GM23338 (cell line): ENCODE measurements at regions not wholly inside any gene's neighbourhood (a gene's known extent, or its start where the extent isn't known, plus 50 kb on each side); places are given as distances from the start of the nearest gene placed in this dataset.

Experiments used
- ATAC-seq: fragments of 200-7000 bp; cut with Tn5 transposase; 3 replicates; pipeline ENCODE4 v1.9.1; 2020
- DNase-seq: peaks from one replicate; pipeline ENCODE4 v3.0.0-alpha.2; 2015; ENCODE audit warnings: low spot score
- H2AFZ ChIP-seq: fragments of 200-600 bp; sonication (generic); 2 replicates; pipeline ENCODE4 v1.8.0; 2016; ENCODE audit warnings: antibody characterized with exemption, mild to moderate bottlenecking, moderate library complexity
- H3F3A ChIP-seq: fragments of 200-600 bp; sonication (generic); replicated peaks from 2 replicates; pipeline ENCODE4 v1.8.0; 2017; ENCODE audit warnings: antibody characterized with exemption, mixed run types, low read depth
- H3K27ac ChIP-seq: fragments of 200-600 bp; sonication (generic); 2 replicates; pipeline ENCODE4 v1.6.1; 2016; ENCODE audit warnings: low read depth
- H3K27me3 ChIP-seq: fragments of 200-600 bp; sonication (generic); 2 replicates; pipeline ENCODE4 v1.8.0; 2016; ENCODE audit warnings: mild to moderate bottlenecking, mixed run types, moderate library complexity; ENCODE audit not compliant: insufficient read depth
- H3K36me3 ChIP-seq: fragments of 200-600 bp; sonication (generic); 2 replicates; pipeline ENCODE4 v1.8.0; 2016; ENCODE audit warnings: mild to moderate bottlenecking; ENCODE audit not compliant: insufficient read depth
- H3K4me1 ChIP-seq: fragments of 200-600 bp; sonication (generic); 2 replicates; pipeline ENCODE4 v1.8.0; 2016; ENCODE audit warnings: mild to moderate bottlenecking, moderate library complexity; ENCODE audit not compliant: insufficient read depth
- H3K4me2 ChIP-seq: fragments of 200-600 bp; sonication (generic); 2 replicates; pipeline ENCODE4 v1.7.1; 2017; ENCODE audit warnings: mixed run types
- H3K4me3 ChIP-seq: fragments of 200-600 bp; sonication (generic); 2 replicates; pipeline ENCODE4 v1.6.1; 2016; ENCODE audit warnings: mixed run types
- H3K79me2 ChIP-seq: fragments of 200-600 bp; sonication (generic); replicated peaks from 2 replicates; pipeline ENCODE4 v1.8.0; 2017; ENCODE audit warnings: mild to moderate bottlenecking; ENCODE audit not compliant: insufficient read depth
- H3K9me2 ChIP-seq: fragments of 200-600 bp; sonication (generic); 2 replicates; pipeline ENCODE4 v1.8.0; 2017; ENCODE audit not compliant: insufficient read depth
- H4K20me1 ChIP-seq: fragments of 200-600 bp; sonication (generic); replicated peaks from 2 replicates; pipeline ENCODE4 v1.8.0; 2017; ENCODE audit warnings: mild to moderate bottlenecking; ENCODE audit not compliant: insufficient read depth
- H3K27ac Mint-ChIP-seq: 2 replicates; pipeline ENCODE4 v1.8.0; 2020; ENCODE audit warnings: inconsistent platforms, mild to moderate bottlenecking, moderate library complexity, mixed read lengths
- H3K27me3 Mint-ChIP-seq: 3 replicates; pipeline ENCODE4 v1.8.0; 2022; ENCODE audit warnings: low read depth, mild to moderate bottlenecking, moderate library complexity, mixed read lengths, inconsistent platforms; ENCODE audit not compliant: insufficient read depth, poor library complexity
- H3K36me3 Mint-ChIP-seq: 3 replicates; pipeline ENCODE4 v1.8.0; 2021; ENCODE audit warnings: low read depth, mild to moderate bottlenecking, inconsistent platforms, moderate library complexity, mixed read lengths
- H3K4me1 Mint-ChIP-seq: 3 replicates; pipeline ENCODE4 v1.8.0; 2020; ENCODE audit warnings: mild to moderate bottlenecking, inconsistent platforms, mixed read lengths
- H3K4me3 Mint-ChIP-seq: 3 replicates; pipeline ENCODE4 v1.8.0; 2021; ENCODE audit warnings: moderate library complexity, mild to moderate bottlenecking, inconsistent platforms, mixed read lengths
- H3K9me3 Mint-ChIP-seq: 3 replicates; pipeline ENCODE4 v1.8.0; 2020; ENCODE audit warnings: moderate library complexity, mild to moderate bottlenecking, inconsistent platforms, mixed read lengths
- CREB1 ChIP-seq: fragments of 250-450 bp; sonication (Bioruptor Pico); IDR thresholded peaks from 2 replicates; pipeline ENCODE4 v1.5.0; 2020; ENCODE audit warnings: low read depth, mild to moderate bottlenecking, moderate library complexity
- EZH2 ChIP-seq: fragments of 200-600 bp; sonication (generic); IDR thresholded peaks from one replicate; pipeline ENCODE4 v1.8.0; 2017; ENCODE audit warnings: antibody characterized with exemption, mild to moderate bottlenecking, low read depth; ENCODE audit not compliant: unreplicated experiment
- EZH2phosphoT487 ChIP-seq: fragments of 200-600 bp; sonication (generic); IDR thresholded peaks from one replicate; pipeline ENCODE4 v1.8.1; 2018; ENCODE audit warnings: antibody characterized with exemption; ENCODE audit not compliant: unreplicated experiment
- JUNB ChIP-seq: IDR thresholded peaks from one replicate; pipeline ENCODE4 v1.6.1; 2016; ENCODE audit warnings: antibody characterized with exemption; ENCODE audit not compliant: unreplicated experiment
- NANOG ChIP-seq: IDR thresholded peaks from 2 replicates; pipeline ENCODE4 v1.6.1; 2016; ENCODE audit warnings: antibody characterized with exemption, borderline replicate concordance
- POLR2AphosphoS5 ChIP-seq: IDR thresholded peaks from 2 replicates; pipeline ENCODE4 v1.6.1; 2016; ENCODE audit warnings: antibody characterized with exemption, low read depth
- STAT1 ChIP-seq: IDR thresholded peaks from one replicate; pipeline ENCODE4 v1.6.1; 2016; ENCODE audit warnings: antibody characterized with exemption; ENCODE audit not compliant: unreplicated experiment
- ZNF114 ChIP-seq: fragments of 250-450 bp; sonication (Bioruptor Pico); IDR thresholded peaks from 2 replicates; pipeline ENCODE4 v1.5.0; 2020; ENCODE audit warnings: mild to moderate bottlenecking, moderate library complexity
- ZNF331 ChIP-seq: fragments of 250-450 bp; sonication (Bioruptor Pico); IDR thresholded peaks from 2 replicates; pipeline ENCODE4 v1.5.0; 2020; ENCODE audit warnings: low read depth, mild to moderate bottlenecking, moderate library complexity
- TF ChIP-seq, protein P1 (sequence below): IDR thresholded peaks from one replicate; pipeline ENCODE4 v1.6.1; 2018; ENCODE audit warnings: antibody characterized with exemption; ENCODE audit not compliant: unreplicated experiment
- TF ChIP-seq, protein P2 (sequence below): fragments of 250-450 bp; sonication (Bioruptor Pico); IDR thresholded peaks from 2 replicates; pipeline ENCODE4 v1.5.0; 2020; ENCODE audit warnings: mild to moderate bottlenecking, moderate library complexity
- TF ChIP-seq, protein P3 (sequence below), 2 experiments: fragments of 200-600 bp in 1 of 2; sonication (generic) in 1 of 2; conservative IDR thresholded peaks; 2 replicates each; pipeline versions ENCODE4 v1.5.1 to v1.6.1; 2016 to 2017; ENCODE audit warnings: antibody characterized with exemption in 2 of 2, low read depth in 2 of 2, mild to moderate bottlenecking in 2 of 2, moderate library complexity in 1 of 2

DNA sequence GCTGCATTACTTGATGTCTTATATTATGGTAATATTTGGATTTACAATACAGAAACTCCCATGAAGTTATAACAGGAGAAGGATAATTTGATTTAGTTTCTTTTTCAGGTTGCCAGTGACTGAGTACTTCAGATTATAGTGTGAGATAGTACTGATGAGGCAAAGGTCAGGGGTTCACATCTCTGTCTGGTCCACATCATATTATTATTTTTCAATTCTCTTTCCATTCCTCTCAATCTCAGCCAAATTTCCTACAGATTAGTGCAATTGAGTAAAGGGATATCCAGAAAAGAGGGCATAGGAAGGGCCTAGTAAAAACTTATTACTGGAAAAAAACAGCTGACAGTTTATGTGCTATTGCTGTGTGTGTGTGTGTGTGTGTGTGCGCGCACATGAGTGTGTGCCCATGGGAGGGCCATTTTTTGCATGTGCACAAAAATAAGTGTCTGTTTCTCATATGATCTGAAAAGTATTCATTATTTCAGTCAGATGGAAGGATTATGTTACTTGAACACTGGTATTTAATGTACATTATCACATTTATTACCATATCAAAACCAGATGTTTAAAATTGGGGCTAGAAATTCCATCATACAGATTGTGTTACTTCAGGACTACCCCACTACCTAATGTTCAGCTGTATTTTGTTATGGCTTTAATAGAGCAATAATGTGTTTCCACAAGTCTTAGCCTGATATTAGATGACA, 78.3 kb upstream of the KCNK2 start:
- Histone ChIP-seq H3K79me2 (no peaks in the 10 kb centered on the region), H3K36me3 (no peaks in the 10 kb centered on the region), H3K27ac (no peak overlapping the region), H4K20me1 (no peaks in the 10 kb centered on the region), H3K4me1 (no peaks in the 10 kb centered on the region), H2AFZ (no peak overlapping the region), H3K9me2 (0 out of 2 replicates have a peak, but pooled peaks cover 9% of the 10 kb centered on the region), H3K27me3 (no peaks in the 10 kb centered on the region), H3F3A (no peaks in the 10 kb centered on the region), H3K4me2 (no peak overlapping the region), H3K4me3 (no peak overlapping the region)
- no peaks in the 10 kb centered on the region for H3K4me1 Mint-ChIP-seq
- ATAC-seq (no peak), DNase-seq (no peak)
- no peak overlapping the region for H3K27ac Mint-ChIP-seq
- no peaks in the 10 kb centered on the region for H3K36me3 Mint-ChIP-seq
- H3K27me3 Mint-ChIP-seq = no peaks in the 10 kb centered on the region
- TF ChIP-seq, protein P1, sequence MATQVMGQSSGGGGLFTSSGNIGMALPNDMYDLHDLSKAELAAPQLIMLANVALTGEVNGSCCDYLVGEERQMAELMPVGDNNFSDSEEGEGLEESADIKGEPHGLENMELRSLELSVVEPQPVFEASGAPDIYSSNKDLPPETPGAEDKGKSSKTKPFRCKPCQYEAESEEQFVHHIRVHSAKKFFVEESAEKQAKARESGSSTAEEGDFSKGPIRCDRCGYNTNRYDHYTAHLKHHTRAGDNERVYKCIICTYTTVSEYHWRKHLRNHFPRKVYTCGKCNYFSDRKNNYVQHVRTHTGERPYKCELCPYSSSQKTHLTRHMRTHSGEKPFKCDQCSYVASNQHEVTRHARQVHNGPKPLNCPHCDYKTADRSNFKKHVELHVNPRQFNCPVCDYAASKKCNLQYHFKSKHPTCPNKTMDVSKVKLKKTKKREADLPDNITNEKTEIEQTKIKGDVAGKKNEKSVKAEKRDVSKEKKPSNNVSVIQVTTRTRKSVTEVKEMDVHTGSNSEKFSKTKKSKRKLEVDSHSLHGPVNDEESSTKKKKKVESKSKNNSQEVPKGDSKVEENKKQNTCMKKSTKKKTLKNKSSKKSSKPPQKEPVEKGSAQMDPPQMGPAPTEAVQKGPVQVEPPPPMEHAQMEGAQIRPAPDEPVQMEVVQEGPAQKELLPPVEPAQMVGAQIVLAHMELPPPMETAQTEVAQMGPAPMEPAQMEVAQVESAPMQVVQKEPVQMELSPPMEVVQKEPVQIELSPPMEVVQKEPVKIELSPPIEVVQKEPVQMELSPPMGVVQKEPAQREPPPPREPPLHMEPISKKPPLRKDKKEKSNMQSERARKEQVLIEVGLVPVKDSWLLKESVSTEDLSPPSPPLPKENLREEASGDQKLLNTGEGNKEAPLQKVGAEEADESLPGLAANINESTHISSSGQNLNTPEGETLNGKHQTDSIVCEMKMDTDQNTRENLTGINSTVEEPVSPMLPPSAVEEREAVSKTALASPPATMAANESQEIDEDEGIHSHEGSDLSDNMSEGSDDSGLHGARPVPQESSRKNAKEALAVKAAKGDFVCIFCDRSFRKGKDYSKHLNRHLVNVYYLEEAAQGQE = no peak
- no peak for TF ChIP-seq STAT1
- no peak for TF ChIP-seq JUNB
- no peak for TF ChIP-seq CREB1 (CRISPR knock-in tag)
- TF ChIP-seq ZNF114 (CRISPR knock-in tag) = no peak
- TF ChIP-seq NANOG = no peak
- TF ChIP-seq ZNF331 = no peak
- no peak for TF ChIP-seq EZH2phosphoT487
- TF ChIP-seq POLR2AphosphoS5 = no peak
- no peak for TF ChIP-seq EZH2
- TF ChIP-seq, protein P2, sequence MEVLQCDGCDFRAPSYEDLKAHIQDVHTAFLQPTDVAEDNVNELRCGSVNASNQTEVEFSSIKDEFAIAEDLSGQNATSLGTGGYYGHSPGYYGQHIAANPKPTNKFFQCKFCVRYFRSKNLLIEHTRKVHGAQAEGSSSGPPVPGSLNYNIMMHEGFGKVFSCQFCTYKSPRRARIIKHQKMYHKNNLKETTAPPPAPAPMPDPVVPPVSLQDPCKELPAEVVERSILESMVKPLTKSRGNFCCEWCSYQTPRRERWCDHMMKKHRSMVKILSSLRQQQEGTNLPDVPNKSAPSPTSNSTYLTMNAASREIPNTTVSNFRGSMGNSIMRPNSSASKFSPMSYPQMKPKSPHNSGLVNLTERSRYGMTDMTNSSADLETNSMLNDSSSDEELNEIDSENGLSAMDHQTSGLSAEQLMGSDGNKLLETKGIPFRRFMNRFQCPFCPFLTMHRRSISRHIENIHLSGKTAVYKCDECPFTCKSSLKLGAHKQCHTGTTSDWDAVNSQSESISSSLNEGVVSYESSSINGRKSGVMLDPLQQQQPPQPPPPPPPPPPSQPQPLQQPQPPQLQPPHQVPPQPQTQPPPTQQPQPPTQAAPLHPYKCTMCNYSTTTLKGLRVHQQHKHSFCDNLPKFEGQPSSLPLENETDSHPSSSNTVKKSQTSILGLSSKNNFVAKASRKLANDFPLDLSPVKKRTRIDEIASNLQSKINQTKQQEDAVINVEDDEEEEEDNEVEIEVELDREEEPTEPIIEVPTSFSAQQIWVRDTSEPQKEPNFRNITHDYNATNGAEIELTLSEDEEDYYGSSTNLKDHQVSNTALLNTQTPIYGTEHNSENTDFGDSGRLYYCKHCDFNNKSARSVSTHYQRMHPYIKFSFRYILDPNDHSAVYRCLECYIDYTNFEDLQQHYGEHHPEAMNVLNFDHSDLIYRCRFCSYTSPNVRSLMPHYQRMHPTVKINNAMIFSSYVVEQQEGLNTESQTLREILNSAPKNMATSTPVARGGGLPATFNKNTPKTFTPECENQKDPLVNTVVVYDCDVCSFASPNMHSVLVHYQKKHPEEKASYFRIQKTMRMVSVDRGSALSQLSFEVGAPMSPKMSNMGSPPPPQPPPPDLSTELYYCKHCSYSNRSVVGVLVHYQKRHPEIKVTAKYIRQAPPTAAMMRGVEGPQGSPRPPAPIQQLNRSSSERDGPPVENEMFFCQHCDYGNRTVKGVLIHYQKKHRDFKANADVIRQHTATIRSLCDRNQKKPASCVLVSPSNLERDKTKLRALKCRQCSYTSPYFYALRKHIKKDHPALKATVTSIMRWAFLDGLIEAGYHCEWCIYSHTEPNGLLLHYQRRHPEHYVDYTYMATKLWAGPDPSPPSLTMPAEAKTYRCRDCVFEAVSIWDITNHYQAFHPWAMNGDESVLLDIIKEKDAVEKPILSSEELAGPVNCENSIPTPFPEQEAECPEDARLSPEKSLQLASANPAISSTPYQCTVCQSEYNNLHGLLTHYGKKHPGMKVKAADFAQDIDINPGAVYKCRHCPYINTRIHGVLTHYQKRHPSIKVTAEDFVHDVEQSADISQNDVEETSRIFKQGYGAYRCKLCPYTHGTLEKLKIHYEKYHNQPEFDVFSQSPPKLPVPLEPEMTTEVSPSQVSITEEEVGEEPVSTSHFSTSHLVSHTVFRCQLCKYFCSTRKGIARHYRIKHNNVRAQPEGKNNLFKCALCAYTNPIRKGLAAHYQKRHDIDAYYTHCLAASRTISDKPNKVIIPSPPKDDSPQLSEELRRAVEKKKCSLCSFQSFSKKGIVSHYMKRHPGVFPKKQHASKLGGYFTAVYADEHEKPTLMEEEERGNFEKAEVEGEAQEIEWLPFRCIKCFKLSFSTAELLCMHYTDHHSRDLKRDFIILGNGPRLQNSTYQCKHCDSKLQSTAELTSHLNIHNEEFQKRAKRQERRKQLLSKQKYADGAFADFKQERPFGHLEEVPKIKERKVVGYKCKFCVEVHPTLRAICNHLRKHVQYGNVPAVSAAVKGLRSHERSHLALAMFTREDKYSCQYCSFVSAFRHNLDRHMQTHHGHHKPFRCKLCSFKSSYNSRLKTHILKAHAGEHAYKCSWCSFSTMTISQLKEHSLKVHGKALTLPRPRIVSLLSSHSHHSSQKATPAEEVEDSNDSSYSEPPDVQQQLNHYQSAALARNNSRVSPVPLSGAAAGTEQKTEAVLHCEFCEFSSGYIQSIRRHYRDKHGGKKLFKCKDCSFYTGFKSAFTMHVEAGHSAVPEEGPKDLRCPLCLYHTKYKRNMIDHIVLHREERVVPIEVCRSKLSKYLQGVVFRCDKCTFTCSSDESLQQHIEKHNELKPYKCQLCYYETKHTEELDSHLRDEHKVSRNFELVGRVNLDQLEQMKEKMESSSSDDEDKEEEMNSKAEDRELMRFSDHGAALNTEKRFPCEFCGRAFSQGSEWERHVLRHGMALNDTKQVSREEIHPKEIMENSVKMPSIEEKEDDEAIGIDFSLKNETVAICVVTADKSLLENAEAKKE (CRISPR knock-in tag) = no peak
- TF ChIP-seq, protein P3, sequence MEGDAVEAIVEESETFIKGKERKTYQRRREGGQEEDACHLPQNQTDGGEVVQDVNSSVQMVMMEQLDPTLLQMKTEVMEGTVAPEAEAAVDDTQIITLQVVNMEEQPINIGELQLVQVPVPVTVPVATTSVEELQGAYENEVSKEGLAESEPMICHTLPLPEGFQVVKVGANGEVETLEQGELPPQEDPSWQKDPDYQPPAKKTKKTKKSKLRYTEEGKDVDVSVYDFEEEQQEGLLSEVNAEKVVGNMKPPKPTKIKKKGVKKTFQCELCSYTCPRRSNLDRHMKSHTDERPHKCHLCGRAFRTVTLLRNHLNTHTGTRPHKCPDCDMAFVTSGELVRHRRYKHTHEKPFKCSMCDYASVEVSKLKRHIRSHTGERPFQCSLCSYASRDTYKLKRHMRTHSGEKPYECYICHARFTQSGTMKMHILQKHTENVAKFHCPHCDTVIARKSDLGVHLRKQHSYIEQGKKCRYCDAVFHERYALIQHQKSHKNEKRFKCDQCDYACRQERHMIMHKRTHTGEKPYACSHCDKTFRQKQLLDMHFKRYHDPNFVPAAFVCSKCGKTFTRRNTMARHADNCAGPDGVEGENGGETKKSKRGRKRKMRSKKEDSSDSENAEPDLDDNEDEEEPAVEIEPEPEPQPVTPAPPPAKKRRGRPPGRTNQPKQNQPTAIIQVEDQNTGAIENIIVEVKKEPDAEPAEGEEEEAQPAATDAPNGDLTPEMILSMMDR (conservative IDR thresholded peaks at IDR 0.05; ENCODE audit: low read depth in 2 of 2) = no peak
- no peaks in the 10 kb centered on the region for H3K9me3 Mint-ChIP-seq
- no peak overlapping the region for H3K4me3 Mint-ChIP-seq
